Hepatocyte (in vitro differentiated cells): ENCODE measurements at regions not wholly inside any gene's neighbourhood (a gene's known extent, or its start where the extent isn't known, plus 50 kb on each side); places are given as distances from the start of the nearest gene placed in this dataset.

Experiments
- EZH2 ChIP-seq: fragments of 200-600 bp; sonication (generic); IDR thresholded peaks from 2 replicates; pipeline ENCODE4 v1.6.1; 2016; ENCODE audit warnings: antibody characterized with exemption, mild to moderate bottlenecking, borderline replicate concordance
- EZH2phosphoT487 ChIP-seq: fragments of 200-600 bp; sonication (generic); IDR thresholded peaks from one replicate; pipeline ENCODE4 v1.6.1; 2018; ENCODE audit warnings: antibody characterized with exemption, mild to moderate bottlenecking, low read depth, moderate library complexity; ENCODE audit not compliant: unreplicated experiment, severe bottlenecking
- TF ChIP-seq, protein P1 (sequence below): fragments of 200-600 bp; sonication (generic); IDR thresholded peaks from 2 replicates; pipeline ENCODE4 v1.5.1; 2016; ENCODE audit warnings: antibody characterized with exemption, mild to moderate bottlenecking; ENCODE audit not compliant: poor library complexity

DNA sequence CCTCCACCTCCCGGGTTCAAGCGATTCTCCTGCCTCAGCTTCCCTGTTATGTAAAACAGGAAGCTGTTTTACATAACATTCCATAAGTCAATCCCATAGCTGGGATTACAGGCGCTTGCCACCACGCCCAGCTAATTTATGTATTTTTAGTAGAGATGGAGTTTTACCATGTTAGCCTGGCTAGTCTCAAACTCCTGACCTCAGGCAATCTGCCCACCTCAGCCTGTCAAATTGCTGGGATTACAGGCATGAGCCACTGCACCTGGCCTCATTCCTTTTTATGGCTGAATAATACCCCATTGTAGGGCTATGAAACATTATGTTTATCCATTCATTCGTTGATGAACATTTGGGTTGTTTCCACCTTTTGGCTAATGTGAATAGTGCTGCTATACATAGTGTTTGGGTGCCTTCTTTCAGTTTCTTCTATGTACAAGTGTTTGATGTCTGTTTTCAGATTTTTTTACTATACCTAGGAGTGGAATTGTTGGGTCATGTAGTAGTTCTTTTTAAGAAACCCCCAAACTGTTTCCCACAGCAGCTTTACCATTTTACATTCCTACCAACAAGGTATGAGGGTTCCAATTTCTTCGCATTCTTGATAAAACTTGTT lies 138.7 kb upstream of the COL21A1 start:
- TF ChIP-seq EZH2phosphoT487 (no peak), EZH2 (no peak)
- TF ChIP-seq, protein P1, sequence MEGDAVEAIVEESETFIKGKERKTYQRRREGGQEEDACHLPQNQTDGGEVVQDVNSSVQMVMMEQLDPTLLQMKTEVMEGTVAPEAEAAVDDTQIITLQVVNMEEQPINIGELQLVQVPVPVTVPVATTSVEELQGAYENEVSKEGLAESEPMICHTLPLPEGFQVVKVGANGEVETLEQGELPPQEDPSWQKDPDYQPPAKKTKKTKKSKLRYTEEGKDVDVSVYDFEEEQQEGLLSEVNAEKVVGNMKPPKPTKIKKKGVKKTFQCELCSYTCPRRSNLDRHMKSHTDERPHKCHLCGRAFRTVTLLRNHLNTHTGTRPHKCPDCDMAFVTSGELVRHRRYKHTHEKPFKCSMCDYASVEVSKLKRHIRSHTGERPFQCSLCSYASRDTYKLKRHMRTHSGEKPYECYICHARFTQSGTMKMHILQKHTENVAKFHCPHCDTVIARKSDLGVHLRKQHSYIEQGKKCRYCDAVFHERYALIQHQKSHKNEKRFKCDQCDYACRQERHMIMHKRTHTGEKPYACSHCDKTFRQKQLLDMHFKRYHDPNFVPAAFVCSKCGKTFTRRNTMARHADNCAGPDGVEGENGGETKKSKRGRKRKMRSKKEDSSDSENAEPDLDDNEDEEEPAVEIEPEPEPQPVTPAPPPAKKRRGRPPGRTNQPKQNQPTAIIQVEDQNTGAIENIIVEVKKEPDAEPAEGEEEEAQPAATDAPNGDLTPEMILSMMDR = no peak
